DMS 273 (cell line): ENCODE measurements at regions not wholly inside any gene's neighbourhood (a gene's known extent, or its start where the extent isn't known, plus 50 kb on each side); places are given as distances from the start of the nearest gene placed in this dataset.
"Not testable (repeated sequence)": the region's sequence is repeated elsewhere in the genome, so short reads cannot be mapped to it uniquely, and the experiment has no call there.

Experiments
- DNase-seq: peaks from one replicate; lab custom pipeline; 2025; ENCODE audit not compliant: unreplicated experiment; lab: John Stamatoyannopoulos, UW

- DNase-seq: no peak
These were observed 335.3 kb downstream of the FGFR2 start for GRCh38 chr10:121262774-121263430.

DNA sequence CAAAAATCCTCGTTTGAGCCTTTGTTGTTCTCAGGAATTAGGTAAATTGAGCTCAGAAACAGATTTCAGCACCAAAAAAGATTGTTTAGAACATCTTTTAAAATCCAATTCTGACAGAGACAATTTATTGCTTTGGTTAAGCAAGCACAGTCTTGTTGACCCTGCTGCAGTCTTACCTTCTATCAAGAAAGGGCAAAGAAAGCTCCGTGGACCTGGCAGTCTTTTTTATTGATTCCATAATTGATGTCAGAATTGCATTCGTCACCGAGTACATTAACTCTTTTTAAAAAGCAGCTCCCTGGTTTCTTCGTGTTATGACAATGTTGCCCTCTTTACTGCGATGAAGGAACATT lies 334.8 kb downstream of the FGFR2 start:
- DNase-seq: no peak

DNA sequence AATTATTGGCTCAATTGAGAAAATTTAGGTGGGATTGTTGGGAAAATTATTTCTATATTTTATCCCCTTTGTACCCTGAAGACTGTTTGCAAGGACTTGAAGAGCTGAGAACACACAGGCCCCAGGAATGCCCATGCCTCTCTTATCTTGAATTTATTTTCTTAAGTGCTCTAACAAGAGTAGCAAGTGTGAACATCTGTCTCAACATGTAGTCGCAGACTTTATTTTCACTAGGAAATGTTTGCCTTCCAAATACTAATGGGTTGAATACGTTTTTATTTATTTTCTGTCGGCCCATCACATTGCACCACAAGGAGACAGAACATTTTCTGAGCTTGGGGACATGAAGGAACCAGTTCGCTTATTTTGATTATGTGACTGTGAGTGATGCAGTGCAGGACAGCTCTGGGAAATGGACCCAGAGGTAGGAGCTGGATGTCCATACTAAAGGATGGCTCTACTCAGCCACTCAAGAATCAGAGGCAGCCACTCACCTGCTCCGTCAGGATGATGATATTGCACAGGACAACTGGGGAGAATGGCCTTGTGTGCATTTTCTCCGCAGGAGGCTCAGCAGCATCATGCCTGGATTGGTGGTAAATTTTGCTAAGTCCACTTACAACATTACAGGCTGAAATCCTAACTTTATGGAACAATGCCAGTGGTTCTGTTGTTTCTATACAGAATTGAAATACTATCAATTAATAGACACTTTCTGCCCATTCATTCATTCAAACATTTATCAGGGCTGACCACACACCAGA lies 332.7 kb downstream of the FGFR2 start:
- peak; percentile 9 for DNase-seq

GRCh38 chr10:121266370-121266769 lies 331.9 kb downstream of the FGFR2 start:
- no peak for DNase-seq

- DNase-seq: no peak
These were observed 330.8 kb downstream of the FGFR2 start for GRCh38 chr10:121267236-121268003.

- no peak for DNase-seq
These were observed 329.9 kb downstream of the FGFR2 start for GRCh38 chr10:121268363-121268762.

- DNase-seq: no peak
These were observed 329.3 kb downstream of the FGFR2 start for GRCh38 chr10:121268863-121269432.

GRCh38 chr10:121270906-121271305 lies 327.3 kb downstream of the FGFR2 start:
- no peak for DNase-seq

- no peak for DNase-seq
These were observed 322.2 kb downstream of the FGFR2 start for GRCh38 chr10:121276046-121276445.

DNA sequence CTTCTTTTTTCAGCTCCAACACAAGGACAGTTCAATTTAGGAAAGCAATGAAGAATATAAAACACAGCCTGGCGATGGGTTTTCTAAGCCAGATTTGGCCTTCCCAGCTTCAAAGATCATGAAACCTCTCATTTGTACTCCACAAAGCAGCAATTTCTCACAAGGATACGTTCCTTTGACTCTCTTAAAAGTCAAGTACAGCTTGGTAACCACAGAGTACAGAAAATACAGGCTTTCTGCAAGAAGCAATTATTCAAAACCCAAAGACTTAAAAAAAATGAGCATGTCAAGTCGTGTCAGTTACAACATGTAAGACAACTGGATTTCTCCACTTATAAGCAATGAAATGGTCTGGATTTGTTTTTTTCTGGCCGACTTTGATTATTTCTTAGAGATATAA lies 321.4 kb downstream of the FGFR2 start:
- DNase-seq: no peak

GRCh38 chr10:121278386-121278785 lies 319.9 kb downstream of the FGFR2 start:
- not testable (repeated sequence) for DNase-seq

- DNase-seq: no peak
These were observed 316.7 kb downstream of the FGFR2 start for GRCh38 chr10:121281576-121281975.

DNA sequence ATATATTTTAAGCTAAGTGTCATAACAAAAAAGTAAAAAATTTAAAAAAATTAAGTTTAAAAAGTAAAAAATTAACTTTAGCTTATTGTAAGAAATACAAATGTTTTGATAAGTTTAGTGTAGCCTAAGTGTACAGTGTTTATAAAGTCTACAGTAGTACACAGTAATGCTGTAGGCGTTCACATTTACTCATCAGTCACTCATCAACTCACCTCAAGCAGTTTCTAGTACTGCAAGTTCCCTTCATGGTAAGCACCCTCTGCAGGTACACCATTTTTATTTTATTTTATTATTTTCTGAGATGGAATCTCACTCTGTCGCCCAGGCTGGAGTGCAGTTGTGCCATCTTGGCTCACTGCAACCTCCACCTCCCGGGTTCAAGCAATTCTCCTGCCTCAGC lies 316.0 kb downstream of the FGFR2 start:
- DNase-seq: no peak

- DNase-seq: no peak
These were observed 315.3 kb downstream of the FGFR2 start for GRCh38 chr10:121282797-121283515.

DNA sequence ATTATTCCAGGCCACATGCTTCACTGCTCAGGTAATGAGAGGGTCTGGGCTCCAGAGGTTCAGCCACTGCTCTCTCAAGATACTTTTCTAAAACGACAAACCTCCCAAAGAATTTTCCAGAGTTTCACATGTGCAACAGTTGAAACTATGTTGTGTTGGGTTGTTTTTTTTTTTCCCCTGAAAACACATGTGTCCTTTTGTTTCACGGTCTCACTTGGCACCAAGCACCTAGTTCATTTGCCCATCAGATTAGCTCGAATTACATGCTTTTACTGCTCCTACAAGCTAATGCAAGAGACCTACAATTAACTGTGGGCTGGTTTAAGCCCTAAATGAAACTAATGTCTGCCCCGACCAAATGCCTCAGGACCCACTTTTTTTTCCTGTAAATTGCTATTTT lies 313.3 kb downstream of the FGFR2 start:
- peak; percentile 77 for DNase-seq

- peak; percentile 29 for DNase-seq
These were observed 312.6 kb downstream of the FGFR2 start for GRCh38 chr10:121285406-121286196.

DNA sequence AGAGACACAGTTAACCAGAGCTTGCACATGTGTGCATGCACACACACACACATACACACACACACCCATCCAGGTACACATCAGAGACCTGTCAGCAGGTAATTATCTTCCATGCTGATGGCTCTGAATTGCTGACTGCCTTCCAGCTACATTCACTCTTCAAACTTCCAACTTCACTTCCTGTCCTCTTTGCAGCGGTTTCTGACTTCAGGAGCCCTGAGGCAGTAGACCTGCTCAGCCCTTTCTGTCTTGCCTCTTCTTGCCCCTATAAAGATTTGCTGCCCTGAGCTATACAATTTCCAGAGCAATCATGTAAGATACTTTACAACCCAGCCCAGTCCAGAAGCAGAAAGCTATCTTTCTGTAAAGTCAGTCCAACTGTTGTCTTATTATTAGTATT lies 310.2 kb downstream of the FGFR2 start:
- no peak for DNase-seq

- DNase-seq: peak; percentile 45
These were observed 309.2 kb downstream of the FGFR2 start for GRCh38 chr10:121288864-121289661.

GRCh38 chr10:121289800-121290199 lies 308.4 kb downstream of the FGFR2 start:
- DNase-seq: no peak
